CD14-positive monocyte (primary cell): ENCODE measurements at regions not wholly inside any gene's neighbourhood (a gene's known extent, or its start where the extent isn't known, plus 50 kb on each side); places are given as distances from the start of the nearest gene placed in this dataset.

Experiments used
- DNase-seq, 3 donors: peaks; one replicate each; pipeline ENCODE4 v3.0.0-alpha.2; 2011 to 2022
- H2AFZ ChIP-seq: 2 replicates; pipeline ENCODE4 v1.6.0; 2012; ENCODE audit warnings: mild to moderate bottlenecking, low read depth, low read length, inconsistent platforms; ENCODE audit not compliant: insufficient read depth, poor library complexity, severe bottlenecking
- H3K27ac ChIP-seq, 2 donors: 1 replicate in 1 of 2; 2 replicates in 1 of 2; pipeline ENCODE4 v1.5.1; 2012 to 2013; ENCODE audit warnings: low read length in 2 of 2, control low read depth in 1 of 2, inconsistent platforms in 1 of 2, low read depth in 1 of 2, mild to moderate bottlenecking in 1 of 2
- H3K27me3 ChIP-seq, 2 donors: one replicate each; pipeline versions ENCODE4 v1.6.0 to v1.6.1; 2011 to 2013; ENCODE audit warnings: low read length in 2 of 2; ENCODE audit not compliant: control insufficient read depth in 2 of 2, insufficient read depth in 2 of 2
- H3K36me3 ChIP-seq, 2 donors: replicated peaks in 1 of 2; 1 replicate in 1 of 2; 2 replicates in 1 of 2; pipeline versions ENCODE4 v1.5.1 to v1.6.1; 2012 to 2013; ENCODE audit warnings: low read length in 2 of 2, control low read depth in 1 of 2, inconsistent platforms in 1 of 2, mild to moderate bottlenecking in 1 of 2; ENCODE audit not compliant: insufficient read depth in 2 of 2, control insufficient read depth in 1 of 2
- H3K4me1 ChIP-seq, 2 donors: 1 replicate in 1 of 2; 2 replicates in 1 of 2; pipeline versions ENCODE4 v1.5.1 to v1.6.1; 2012 to 2013; ENCODE audit warnings: low read length in 2 of 2, control low read depth in 1 of 2, inconsistent platforms in 1 of 2, mild to moderate bottlenecking in 1 of 2, moderate library complexity in 1 of 2; ENCODE audit not compliant: insufficient read depth in 2 of 2, control insufficient read depth in 1 of 2
- H3K4me2 ChIP-seq: replicated peaks from 2 replicates; pipeline ENCODE3; 2012; ENCODE audit warnings: low read length, moderate library complexity, mild to moderate bottlenecking; ENCODE audit not compliant: poor library complexity, severe bottlenecking; ENCODE audit errors: extremely low read depth
- H3K4me3 ChIP-seq, 3 experiments: fragments of 200-600 bp in 1 of 3; sonication (generic) in 1 of 3; replicated peaks in 1 of 3; 1 replicate in 2 of 3; 2 replicates in 1 of 3; pipeline ENCODE4 v1.5.1; 2011 to 2013; ENCODE audit warnings: low read length in 3 of 3, mild to moderate bottlenecking in 3 of 3, control low read depth in 2 of 3, low read depth in 2 of 3, inconsistent platforms in 1 of 3, moderate library complexity in 1 of 3
- H3K79me2 ChIP-seq: 2 replicates; pipeline ENCODE4 v1.6.0; 2012; ENCODE audit warnings: mild to moderate bottlenecking, control low read depth, inconsistent platforms, low read length, moderate library complexity; ENCODE audit not compliant: insufficient read depth
- H3K9ac ChIP-seq: 2 replicates; pipeline ENCODE4 v1.6.0; 2017; ENCODE audit warnings: low read length, mild to moderate bottlenecking; ENCODE audit not compliant: insufficient read depth, poor library complexity, severe bottlenecking
- H3K9me3 ChIP-seq, 2 donors: replicated peaks in 1 of 2; 1 replicate in 1 of 2; 2 replicates in 1 of 2; pipeline versions ENCODE4 v1.5.1 to v1.6.1; 2012 to 2013; ENCODE audit warnings: low read length in 2 of 2, control low read depth in 1 of 2; ENCODE audit not compliant: control insufficient read depth in 1 of 2, insufficient read depth in 1 of 2
- H4K20me1 ChIP-seq: 2 replicates; pipeline ENCODE4 v1.6.0; 2012; ENCODE audit warnings: mild to moderate bottlenecking, low read length, control low read depth, moderate library complexity; ENCODE audit not compliant: insufficient read depth
- H3K27ac Mint-ChIP-seq, 7 donors: one replicate each; pipeline ENCODE4 v1.8.0; 2020; ENCODE audit warnings: mild to moderate bottlenecking in 7 of 7, mixed read lengths in 7 of 7, moderate library complexity in 6 of 7, inconsistent platforms in 2 of 7
- H3K27me3 Mint-ChIP-seq, 3 donors: one replicate each; pipeline ENCODE4 v1.8.0; 2021 to 2022; ENCODE audit warnings: low read depth in 3 of 3, mild to moderate bottlenecking in 3 of 3, mixed read lengths in 3 of 3, moderate library complexity in 3 of 3, inconsistent platforms in 1 of 3
- H3K36me3 Mint-ChIP-seq, 2 donors: one replicate each; pipeline ENCODE4 v1.8.0; 2020; ENCODE audit warnings: mixed read lengths in 2 of 2, inconsistent platforms in 1 of 2, mild to moderate bottlenecking in 1 of 2
- H3K4me1 Mint-ChIP-seq: one replicate; pipeline ENCODE4 v1.8.0; 2020; ENCODE audit warnings: mild to moderate bottlenecking, mixed read lengths
- H3K4me3 Mint-ChIP-seq, 2 donors: one replicate each; pipeline ENCODE4 v1.8.0; 2020; ENCODE audit warnings: mild to moderate bottlenecking in 2 of 2, mixed read lengths in 2 of 2, moderate library complexity in 1 of 2
- H3K9me3 Mint-ChIP-seq, 7 donors: one replicate each; pipeline ENCODE4 v1.8.0; 2020 to 2022; ENCODE audit warnings: mixed read lengths in 7 of 7, mild to moderate bottlenecking in 6 of 7, moderate library complexity in 6 of 7, inconsistent platforms in 2 of 7
- WGBS: methylation state at CpG from one replicate; pipeline ENCODE4 v1.1.5; 2013; ENCODE audit warnings: missing lambda C conversion rate; ENCODE audit not compliant: insufficient coverage; 5-methylcytosine and 5-hydroxymethylcytosine counted together
- intact Hi-C, 2 donors: fragments of 100-400 bp; cut with micrococcal nuclease; formaldehyde crosslinking; loops; one replicate each; pipeline versions ENCODE4 v1.15.0 to v1.15.1; 2023
- TF ChIP-seq, protein P1 (sequence below): fragments of 200-600 bp; IDR thresholded peaks from one replicate; pipeline ENCODE4 v1.8.0; 2022; ENCODE audit warnings: antibody characterized with exemption, mild to moderate bottlenecking

DNA sequence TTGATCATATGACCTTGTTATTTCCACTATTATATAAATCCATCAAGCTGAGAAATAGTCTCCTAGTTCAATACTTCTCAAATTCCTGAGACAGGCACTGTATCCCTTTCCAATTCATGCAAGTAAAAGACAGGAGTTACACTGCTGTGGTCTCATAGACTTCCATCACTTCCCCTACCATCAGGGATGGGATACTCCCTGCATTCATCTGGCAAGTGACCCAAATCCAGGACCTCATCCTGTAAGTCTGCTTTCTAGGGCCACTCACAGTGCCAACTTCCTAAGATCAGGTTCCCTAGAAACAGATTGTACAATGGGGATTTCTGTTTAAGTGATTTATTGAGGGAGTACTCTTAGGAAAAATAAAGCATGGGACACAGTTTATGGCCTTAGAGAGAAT, 424.0 kb upstream of the CDH7 start:
- intact Hi-C loops = no loop called here
- Histone ChIP-seq H4K20me1 (no peaks in the 10 kb centered on the region), H3K9me3 (no peaks in the 10 kb centered on the region), H3K4me1 (no peaks in the 10 kb centered on the region), H3K9ac (no peak overlapping the region), H3K27me3 (no peaks in the 10 kb centered on the region), H2AFZ (no peak overlapping the region), H3K4me2 (no peak overlapping the region), H3K36me3 (no peaks in the 10 kb centered on the region), H3K27ac (no peak overlapping the region), H3K79me2 (no peaks in the 10 kb centered on the region), H3K4me3 (no peak overlapping the region)
- H3K36me3 Mint-ChIP-seq = no peaks in the 10 kb centered on the region
- H3K4me1 Mint-ChIP-seq = no peaks in the 10 kb centered on the region
- H3K27ac Mint-ChIP-seq = no peak overlapping the region
- no peak overlapping the region for H3K4me3 Mint-ChIP-seq
- H3K9me3 Mint-ChIP-seq = peaks cover 0 to 3% (median 1%) of the 10 kb centered on the region in 7 donors
- peaks cover 0 to 2% (median 0%) of the 10 kb centered on the region in 3 donors for H3K27me3 Mint-ChIP-seq
- TF ChIP-seq, protein P1, sequence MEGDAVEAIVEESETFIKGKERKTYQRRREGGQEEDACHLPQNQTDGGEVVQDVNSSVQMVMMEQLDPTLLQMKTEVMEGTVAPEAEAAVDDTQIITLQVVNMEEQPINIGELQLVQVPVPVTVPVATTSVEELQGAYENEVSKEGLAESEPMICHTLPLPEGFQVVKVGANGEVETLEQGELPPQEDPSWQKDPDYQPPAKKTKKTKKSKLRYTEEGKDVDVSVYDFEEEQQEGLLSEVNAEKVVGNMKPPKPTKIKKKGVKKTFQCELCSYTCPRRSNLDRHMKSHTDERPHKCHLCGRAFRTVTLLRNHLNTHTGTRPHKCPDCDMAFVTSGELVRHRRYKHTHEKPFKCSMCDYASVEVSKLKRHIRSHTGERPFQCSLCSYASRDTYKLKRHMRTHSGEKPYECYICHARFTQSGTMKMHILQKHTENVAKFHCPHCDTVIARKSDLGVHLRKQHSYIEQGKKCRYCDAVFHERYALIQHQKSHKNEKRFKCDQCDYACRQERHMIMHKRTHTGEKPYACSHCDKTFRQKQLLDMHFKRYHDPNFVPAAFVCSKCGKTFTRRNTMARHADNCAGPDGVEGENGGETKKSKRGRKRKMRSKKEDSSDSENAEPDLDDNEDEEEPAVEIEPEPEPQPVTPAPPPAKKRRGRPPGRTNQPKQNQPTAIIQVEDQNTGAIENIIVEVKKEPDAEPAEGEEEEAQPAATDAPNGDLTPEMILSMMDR = no peak
- DNase-seq = no peak

DNA sequence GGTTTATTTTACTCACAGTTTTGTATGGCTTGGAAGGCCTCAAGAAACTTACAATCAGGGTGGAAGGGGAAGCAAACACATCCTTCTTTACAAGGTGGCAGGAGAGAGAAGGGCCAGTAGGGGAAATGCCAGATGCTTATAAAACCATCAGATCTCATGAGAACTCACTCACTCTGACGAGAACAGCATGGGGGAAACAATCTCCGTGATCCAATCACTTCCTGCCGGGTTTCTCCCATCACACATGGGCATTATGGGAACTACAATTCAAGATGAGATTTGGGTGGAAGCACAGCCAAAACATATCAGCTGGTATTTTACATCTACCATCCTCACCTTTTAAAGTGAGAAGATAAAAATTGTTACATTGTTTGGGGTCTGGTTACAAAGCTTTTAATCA, 427.9 kb upstream of the CDH7 start:
- Histone ChIP-seq H3K27me3 (no peaks in the 10 kb centered on the region), H2AFZ (no peak overlapping the region), H3K36me3 (no peaks in the 10 kb centered on the region), H3K9ac (no peak overlapping the region), H3K9me3 (no peaks in the 10 kb centered on the region), H3K79me2 (no peaks in the 10 kb centered on the region), H3K27ac (no peak overlapping the region), H3K4me2 (no peak overlapping the region), H3K4me1 (no peaks in the 10 kb centered on the region), H4K20me1 (no peaks in the 10 kb centered on the region), H3K4me3 (no peak overlapping the region)
- Mint-ChIP-seq H3K36me3 (no peaks in the 10 kb centered on the region), H3K4me1 (no peaks in the 10 kb centered on the region), H3K27ac (no peak overlapping the region), H3K9me3 (peaks cover 0 to 5% (median 2%) of the 10 kb centered on the region in 7 donors), H3K27me3 (peaks cover 0 to 2% (median 0%) of the 10 kb centered on the region in 3 donors), H3K4me3 (no peak overlapping the region)
- intact Hi-C loops = no loop called here
- WGBS = 89% methylated on average over 3 of the region's 3 CpGs
- DNase-seq = no peak
- TF ChIP-seq, protein P1 = no peak
